ENCODE measurements at regions not wholly inside any gene's neighbourhood (a gene's known extent, or its start where the extent isn't known, plus 50 kb on each side); places are given as distances from the start of the nearest gene placed in this dataset.

- Mint-ChIP-seq H3K36me3 (ENCODE audit: insufficient read depth, unreplicated experiment) (no peaks in the 10 kb centered on the region), H3K9me3 (ENCODE audit: unreplicated experiment) (peaks cover 29% of the 10 kb centered on the region), H3K27me3 (ENCODE audit: insufficient read depth, unreplicated experiment) (no peaks in the 10 kb centered on the region), H3K4me1 (ENCODE audit: low read depth, unreplicated experiment) (no peaks in the 10 kb centered on the region), H3K4me3 (ENCODE audit: unreplicated experiment) (no peak overlapping the region), H3K27ac (ENCODE audit: unreplicated experiment) (no peak overlapping the region)
- CTCF ChIA-PET, result no interaction called here
- Histone ChIP-seq H3K27me3 (replicated peaks; ENCODE audit: control insufficient read depth, insufficient read depth, low read length) (no peaks in the 10 kb centered on the region), H3K9me3 (peaks cover 3% of the 10 kb centered on the region; the same call in 1 of the 2 replicates), H3K4me3 (ENCODE audit: low read depth, low read length) (no peak overlapping the region), H3K4me1 (peaks cover 7% of the 10 kb centered on the region; the same call in 1 of the 2 replicates), H3K36me3 (ENCODE audit: control insufficient read depth, insufficient read depth, low read length) (no peaks in the 10 kb centered on the region)
- DNase-seq, result no peak
- intact Hi-C loops (cut with micrococcal nuclease; ENCODE audit: unreplicated experiment), result no loop called here
- POLR2A ChIA-PET, result no interaction called here
- no peak for TF ChIP-seq CTCF (IDR thresholded peaks at IDR 0.05; ENCODE audit: insufficient read depth in 1 of 2, low read depth in 1 of 2, low read length in 1 of 2, severe bottlenecking in 1 of 2, unreplicated experiment in 1 of 2)
- BruUV-seq (replicated peaks), result no TSS peak
These were observed 1022.3 kb upstream of the CNTNAP5 start for GRCh38 chr2:123002660-123003248.

DNA sequence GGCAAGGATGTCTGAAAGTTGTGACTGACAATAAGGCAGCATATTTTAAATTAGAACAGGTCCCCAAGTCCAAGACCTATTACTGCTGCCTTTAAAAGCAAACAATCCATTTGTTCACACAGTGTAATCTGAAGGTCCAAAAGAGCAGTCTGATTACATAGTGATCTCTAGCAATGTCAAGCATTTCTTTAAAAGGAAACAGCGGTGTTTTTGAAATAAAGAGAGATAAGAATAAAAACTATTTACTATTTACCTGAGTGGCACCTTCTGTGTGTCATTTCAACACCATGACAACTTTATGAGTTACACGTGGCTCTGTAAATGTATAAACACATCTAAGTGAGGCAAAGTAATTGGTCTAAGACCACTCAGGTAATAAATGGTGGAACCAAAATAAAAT, 1009.9 kb upstream of the CNTNAP5 start:
- Mint-ChIP-seq H3K36me3 (ENCODE audit: insufficient read depth, unreplicated experiment) (no peaks in the 10 kb centered on the region), H3K27me3 (ENCODE audit: insufficient read depth, unreplicated experiment) (no peaks in the 10 kb centered on the region), H3K27ac (ENCODE audit: unreplicated experiment) (no peak overlapping the region), H3K4me1 (ENCODE audit: low read depth, unreplicated experiment) (no peaks in the 10 kb centered on the region), H3K9me3 (ENCODE audit: unreplicated experiment) (no peaks in the 10 kb centered on the region), H3K4me3 (ENCODE audit: unreplicated experiment) (no peak overlapping the region)
- no TSS peak for BruUV-seq (replicated peaks)
- Histone ChIP-seq H3K4me3 (ENCODE audit: low read depth, low read length) (no peak overlapping the region), H3K4me1 (peaks cover 10% of the 10 kb centered on the region), H3K27me3 (replicated peaks; ENCODE audit: control insufficient read depth, insufficient read depth, low read length) (no peaks in the 10 kb centered on the region), H3K36me3 (ENCODE audit: control insufficient read depth, insufficient read depth, low read length) (no peaks in the 10 kb centered on the region), H3K9me3 (no peaks in the 10 kb centered on the region)
- ChIA-PET CTCF (no interaction called here), POLR2A (no interaction called here)
- no peak for TF ChIP-seq CTCF (IDR thresholded peaks at IDR 0.05; ENCODE audit: insufficient read depth in 1 of 2, low read depth in 1 of 2, low read length in 1 of 2, severe bottlenecking in 1 of 2, unreplicated experiment in 1 of 2)
- intact Hi-C loops (cut with micrococcal nuclease; ENCODE audit: unreplicated experiment), result no loop called here
- peak in 1 of 2 experiments; percentile 17 for DNase-seq

DNA sequence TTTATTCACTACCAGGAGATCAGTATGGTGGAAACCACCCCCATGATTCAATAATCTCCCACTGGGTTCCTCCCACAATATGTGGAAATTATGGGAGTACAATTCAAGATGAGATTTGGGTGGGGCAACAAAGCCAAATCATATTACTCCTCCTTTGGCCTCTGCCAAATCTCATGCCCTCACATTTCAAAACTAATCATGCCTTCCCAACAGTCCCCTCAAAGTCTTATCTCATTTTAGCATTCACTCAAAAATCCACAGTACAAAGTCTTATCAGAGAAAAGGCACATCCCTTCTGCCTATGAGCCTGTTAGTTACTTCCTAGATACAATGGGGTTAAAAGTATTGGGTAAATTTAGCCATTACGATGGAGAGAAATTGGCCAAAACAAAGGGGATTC, 989.5 kb upstream of the CNTNAP5 start:
- no peak overlapping the region for H3K4me3 Mint-ChIP-seq (ENCODE audit: unreplicated experiment)
- H3K4me3 ChIP-seq (ENCODE audit: low read depth, low read length), result no peak overlapping the region
- H3K4me1 ChIP-seq, result no peaks in the 10 kb centered on the region
- no peaks in the 10 kb centered on the region for H3K36me3 Mint-ChIP-seq (ENCODE audit: insufficient read depth, unreplicated experiment)
- intact Hi-C loops (cut with micrococcal nuclease; ENCODE audit: unreplicated experiment), result no loop called here
- no TSS peak for BruUV-seq (replicated peaks)
- no peak for TF ChIP-seq CTCF (IDR thresholded peaks at IDR 0.05; ENCODE audit: insufficient read depth in 1 of 2, low read depth in 1 of 2, low read length in 1 of 2, severe bottlenecking in 1 of 2, unreplicated experiment in 1 of 2)
- H3K9me3 Mint-ChIP-seq (ENCODE audit: unreplicated experiment), result peaks cover 9% of the 10 kb centered on the region
- no peaks in the 10 kb centered on the region for H3K9me3 ChIP-seq
- H3K27me3 Mint-ChIP-seq (ENCODE audit: insufficient read depth, unreplicated experiment), result peaks cover 3% of the 10 kb centered on the region
- CTCF ChIA-PET, result no interaction called here
- H3K36me3 ChIP-seq (ENCODE audit: control insufficient read depth, insufficient read depth, low read length), result no peaks in the 10 kb centered on the region
- DNase-seq, result no peak
- H3K27ac Mint-ChIP-seq (ENCODE audit: unreplicated experiment), result no peak overlapping the region
- no peaks in the 10 kb centered on the region for H3K4me1 Mint-ChIP-seq (ENCODE audit: low read depth, unreplicated experiment)
- no peaks in the 10 kb centered on the region for H3K27me3 ChIP-seq (replicated peaks; ENCODE audit: control insufficient read depth, insufficient read depth, low read length)
- POLR2A ChIA-PET, result no interaction called here
